IMR-90 (cell line): ENCODE measurements at regions not wholly inside any gene's neighbourhood (a gene's known extent, or its start where the extent isn't known, plus 50 kb on each side); places are given as distances from the start of the nearest gene placed in this dataset.

Experiments
- ATAC-seq: fragments of 200-7000 bp; cut with Tn5 transposase; 2 replicates; pipeline ENCODE4 v1.9.1; 2020; ENCODE audit warnings: low read depth, mild to moderate bottlenecking, moderate library complexity
- BruUV-seq: library from RNA; stranded (reverse); fragments of 400-500 nt; replicated peaks from 2 replicates; lab custom pipeline; 2021; lab: Mats Ljungman, UMichigan
- CTCF ChIA-PET: fragments of 300-600 bp; formaldehyde crosslinking; extraction: SDS; loops from one replicate; lab custom pipeline; 2021; ENCODE audit warnings: antibody characterized with exemption; lab: Yijun Ruan, JAX
- POLR2A ChIA-PET: fragments of 300-600 bp; sonication (Branson Sonifier 250); formaldehyde crosslinking; loops from one replicate; lab custom pipeline; 2022; ENCODE audit warnings: antibody characterized with exemption; ENCODE audit not compliant: unreplicated experiment; lab: Charles Lee
- DNase-seq: peaks from one replicate; pipeline ENCODE4 v3.0.0; 2013
- H2AFZ ChIP-seq: replicated peaks from 2 replicates; pipeline ENCODE3; 2013; ENCODE audit warnings: low read length, mild to moderate bottlenecking; ENCODE audit not compliant: poor library complexity
- H2AK5ac ChIP-seq: 2 replicates; pipeline ENCODE4 v1.6.1; 2013; ENCODE audit warnings: low read depth, low read length, inconsistent platforms
- H2AK9ac ChIP-seq: replicated peaks from 2 replicates; pipeline ENCODE3; 2013; ENCODE audit warnings: mild to moderate bottlenecking, low read depth, low read length, moderate library complexity; ENCODE audit not compliant: poor library complexity
- H2BK120ac ChIP-seq: 2 replicates; pipeline ENCODE4 v1.6.1; 2013; ENCODE audit warnings: low read depth, low read length, inconsistent platforms
- H2BK15ac ChIP-seq: 3 replicates; pipeline ENCODE4 v1.6.1; 2013; ENCODE audit warnings: low read depth, low read length, inconsistent platforms
- H2BK20ac ChIP-seq: 2 replicates; pipeline ENCODE4 v1.6.1; 2013; ENCODE audit warnings: low read depth, mild to moderate bottlenecking, inconsistent platforms, low read length, moderate library complexity
- H2BK5ac ChIP-seq: 2 replicates; pipeline ENCODE4 v1.6.1; 2013; ENCODE audit warnings: mild to moderate bottlenecking, low read depth, low read length, inconsistent platforms; ENCODE audit not compliant: poor library complexity, severe bottlenecking
- H3K14ac ChIP-seq: replicated peaks from 2 replicates; pipeline ENCODE4 v1.6.1; 2013; ENCODE audit warnings: low read depth, low read length, inconsistent platforms
- H3K18ac ChIP-seq: 2 replicates; pipeline ENCODE4 v1.6.1; 2013; ENCODE audit warnings: low read depth, low read length, control low read depth
- H3K23ac ChIP-seq: 2 replicates; pipeline ENCODE4 v1.6.1; 2013; ENCODE audit warnings: low read depth, low read length, inconsistent platforms
- H3K27ac ChIP-seq: 2 replicates; pipeline ENCODE4 v1.5.1; 2013; ENCODE audit warnings: mild to moderate bottlenecking, control low read depth, low read length; ENCODE audit not compliant: insufficient read depth
- H3K27me3 ChIP-seq: 2 replicates; pipeline ENCODE4 v1.6.1; 2013; ENCODE audit warnings: low read length; ENCODE audit not compliant: control insufficient read depth, insufficient read depth
- H3K36me3 ChIP-seq: 2 replicates; pipeline ENCODE4 v1.6.1; 2013; ENCODE audit warnings: low read length, mixed read lengths; ENCODE audit not compliant: control insufficient read depth, insufficient read depth
- H3K4ac ChIP-seq: 2 replicates; pipeline ENCODE4 v1.6.1; 2013; ENCODE audit warnings: low read depth, low read length, inconsistent platforms
- H3K4me1 ChIP-seq: 2 replicates; pipeline ENCODE4 v1.6.1; 2013; ENCODE audit warnings: low read length, mixed read lengths; ENCODE audit not compliant: control insufficient read depth, insufficient read depth
- H3K4me2 ChIP-seq: 2 replicates; pipeline ENCODE4 v1.6.1; 2013; ENCODE audit warnings: low read depth, mild to moderate bottlenecking, control low read depth, low read length, moderate library complexity
- H3K4me3 ChIP-seq: 2 replicates; pipeline ENCODE4 v1.5.1; 2013; ENCODE audit warnings: low read depth, mild to moderate bottlenecking, control low read depth, low read length, moderate library complexity; ENCODE audit not compliant: insufficient read depth
- H3K56ac ChIP-seq: 2 replicates; pipeline ENCODE4 v1.6.1; 2013; ENCODE audit warnings: low read length, inconsistent platforms; ENCODE audit not compliant: insufficient read depth; ENCODE audit errors: extremely low read depth
- H3K79me1 ChIP-seq, 2 experiments: 2 replicates each; pipeline ENCODE4 v1.6.1; 2013; ENCODE audit warnings: low read length in 2 of 2, inconsistent platforms in 1 of 2, low read depth in 1 of 2
- H3K9ac ChIP-seq: 2 replicates; pipeline ENCODE4 v1.6.1; 2013; ENCODE audit warnings: low read depth, low read length, control low read depth
- H3K9me1 ChIP-seq: 2 replicates; pipeline ENCODE4 v1.6.1; 2013; ENCODE audit warnings: low read length, inconsistent platforms; ENCODE audit not compliant: insufficient read depth
- H3K9me3 ChIP-seq: 2 replicates; pipeline ENCODE4 v1.6.1; 2013; ENCODE audit warnings: low read length; ENCODE audit not compliant: control insufficient read depth, insufficient read depth
- H4K20me1 ChIP-seq: 2 replicates; pipeline ENCODE4 v1.6.1; 2013; ENCODE audit warnings: low read length, inconsistent platforms; ENCODE audit not compliant: insufficient read depth
- H4K5ac ChIP-seq: 2 replicates; pipeline ENCODE4 v1.6.1; 2013; ENCODE audit warnings: mild to moderate bottlenecking, low read depth, low read length, control low read depth
- H4K8ac ChIP-seq, 2 experiments: 2 replicates each; pipeline ENCODE4 v1.6.1; 2013; ENCODE audit warnings: low read depth in 2 of 2, low read length in 2 of 2, control low read depth in 1 of 2, inconsistent platforms in 1 of 2
- H4K91ac ChIP-seq: 2 replicates; pipeline ENCODE4 v1.6.1; 2013; ENCODE audit warnings: low read depth, low read length, inconsistent platforms; ENCODE audit not compliant: insufficient read depth
- BHLHE40 ChIP-seq: fragments of 150-350 bp; IDR thresholded peaks from 2 replicates; pipeline ENCODE4 v1.6.1; 2016; ENCODE audit warnings: mild to moderate bottlenecking, low read depth, low read length
- CEBPB ChIP-seq: IDR thresholded peaks from 2 replicates; pipeline ENCODE4 v1.6.1; 2012; ENCODE audit warnings: low read depth, low read length, improper control_type of control experiment
- CHD1 ChIP-seq: IDR thresholded peaks from 2 replicates; pipeline ENCODE4 v1.6.1; 2012; ENCODE audit warnings: low read depth, low read length, improper control_type of control experiment
- ELK1 ChIP-seq: fragments of 150-350 bp; IDR thresholded peaks from 2 replicates; pipeline ENCODE4 v1.6.1; 2016; ENCODE audit warnings: low read depth, mild to moderate bottlenecking, low read length, moderate library complexity, borderline replicate concordance
- FOS ChIP-seq: fragments of 150-350 bp; IDR thresholded peaks from 2 replicates; pipeline ENCODE4 v1.6.1; 2016; ENCODE audit warnings: low read depth, low read length
- MAFK ChIP-seq: IDR thresholded peaks from 2 replicates; pipeline ENCODE4 v1.6.1; 2012; ENCODE audit warnings: low read depth, low read length, improper control_type of control experiment
- MAZ ChIP-seq: IDR thresholded peaks from 2 replicates; pipeline ENCODE4 v1.6.1; 2012; ENCODE audit warnings: low read depth, mild to moderate bottlenecking, low read length, improper control_type of control experiment, moderate library complexity, borderline replicate concordance
- MXI1 ChIP-seq: IDR thresholded peaks from 2 replicates; pipeline ENCODE4 v1.6.1; 2012; ENCODE audit warnings: low read depth, mild to moderate bottlenecking, low read length, moderate library complexity, borderline replicate concordance
- NFE2L2 ChIP-seq: fragments of 150-350 bp; IDR thresholded peaks from 2 replicates; pipeline ENCODE4 v1.6.1; 2016; ENCODE audit warnings: low read depth, mild to moderate bottlenecking, low read length
- POLR2A ChIP-seq: IDR thresholded peaks from 2 replicates; pipeline ENCODE4 v1.6.1; 2012; ENCODE audit warnings: mild to moderate bottlenecking, low read depth, low read length
- RAD21 ChIP-seq: IDR thresholded peaks from 2 replicates; pipeline ENCODE4 v1.6.1; 2012; ENCODE audit warnings: low read length, improper control_type of control experiment
- RCOR1 ChIP-seq: IDR thresholded peaks from 2 replicates; pipeline ENCODE4 v1.6.1; 2012; ENCODE audit warnings: mild to moderate bottlenecking, low read length, improper control_type of control experiment; ENCODE audit not compliant: insufficient replicate concordance
- RFX5 ChIP-seq: IDR thresholded peaks from 2 replicates; pipeline ENCODE4 v1.8.0; 2012; ENCODE audit warnings: low read depth, mild to moderate bottlenecking, low read length, moderate library complexity
- SMC3 ChIP-seq: fragments of 150-350 bp; IDR thresholded peaks from 2 replicates; pipeline ENCODE4 v1.6.1; 2016; ENCODE audit warnings: low read depth, mild to moderate bottlenecking, antibody characterized with exemption, low read length, moderate library complexity
- USF2 ChIP-seq: fragments of 150-350 bp; IDR thresholded peaks from 2 replicates; pipeline ENCODE4 v1.6.1; 2017; ENCODE audit warnings: mild to moderate bottlenecking, antibody characterized with exemption, low read length, low read depth
- WGBS, 2 experiments: methylation state at CpG; one replicate each; pipeline versions ENCODE4 v1.1.5 to v1.1.7; 2013; ENCODE audit warnings: missing lambda C conversion rate in 2 of 2; ENCODE audit not compliant: insufficient read length in 1 of 2; ENCODE audit errors: extremely low coverage in 2 of 2; 5-methylcytosine and 5-hydroxymethylcytosine counted together
- dilution Hi-C: fragments of 300-500 bp; cut with HindIII; formaldehyde crosslinking; loops from one replicate; pipeline ENCODE4 v1.14.3; 2018; ENCODE audit warnings: low sequenced_read_pairs; ENCODE audit not compliant: unreplicated experiment
- in situ Hi-C: fragments of 300-500 bp; cut with MboI; formaldehyde crosslinking; loops from 3 replicates; pipeline ENCODE4 v1.14.3; 2019; ENCODE audit warnings: low sequenced_read_pairs, inconsistent platforms, mixed read lengths
- intact Hi-C: fragments of 100-400 bp; cut with micrococcal nuclease; formaldehyde crosslinking; loops from 2 replicates; pipeline ENCODE4 v1.10.0; 2022
- TF ChIP-seq, protein P1 (sequence below): conservative IDR thresholded peaks from 2 replicates; pipeline ENCODE4 v1.5.1; 2012; ENCODE audit warnings: mild to moderate bottlenecking, low read depth, low read length, improper control_type of control experiment

GRCh38 chr12:53811606-53812005 lies 59.8 kb upstream of the CISTR start:
- H3K23ac ChIP-seq = no peak overlapping the region
- H3K9me1 ChIP-seq = no peaks in the 10 kb centered on the region
- H2BK120ac ChIP-seq = no peak overlapping the region
- no peak overlapping the region for H2AFZ ChIP-seq
- no peak overlapping the region for H3K27ac ChIP-seq
- ChIA-PET CTCF (no interaction called here), POLR2A (interaction anchor here (0.6 kb wide), 1 partner anchor 59 kb away, joined by 3 read pairs; no protein-coding TSS in a partner anchor)
- H4K8ac ChIP-seq = no peak overlapping the region
- no peak overlapping the region for H3K14ac ChIP-seq
- H2AK9ac ChIP-seq = no peak overlapping the region
- no peaks in the 10 kb centered on the region for H3K79me1 ChIP-seq
- no peak overlapping the region for H3K9ac ChIP-seq
- H3K4me2 ChIP-seq = no peak overlapping the region
- H3K4me3 ChIP-seq = no peak overlapping the region
- BruUV-seq = no TSS peak
- intact Hi-C loops (no loop called here), in situ Hi-C loops (no loop called here), dilution Hi-C loops (no loop called here)
- H2BK20ac ChIP-seq = no peak overlapping the region
- H3K4me1 ChIP-seq = no peaks in the 10 kb centered on the region; the same call in 1 of the 2 replicates
- H3K18ac ChIP-seq = no peak overlapping the region
- no peaks in the 10 kb centered on the region for H4K20me1 ChIP-seq
- no peak overlapping the region for H3K56ac ChIP-seq
- H2BK15ac ChIP-seq = no peak overlapping the region
- no peaks in the 10 kb centered on the region for H3K9me3 ChIP-seq
- no peak overlapping the region for H3K4ac ChIP-seq
- no peak overlapping the region for H2AK5ac ChIP-seq
- no peaks in the 10 kb centered on the region for H3K36me3 ChIP-seq
- TF ChIP-seq RAD21 (no peak), POLR2A (no peak), BHLHE40 (no peak), RCOR1 (no peak), CEBPB (no peak), ELK1 (no peak), MAFK (no peak), USF2 (no peak), MAZ (no peak), RFX5 (no peak), CHD1 (no peak), MXI1 (no peak), FOS (no peak), NFE2L2 (no peak), SMC3 (no peak)
- TF ChIP-seq, protein P1, sequence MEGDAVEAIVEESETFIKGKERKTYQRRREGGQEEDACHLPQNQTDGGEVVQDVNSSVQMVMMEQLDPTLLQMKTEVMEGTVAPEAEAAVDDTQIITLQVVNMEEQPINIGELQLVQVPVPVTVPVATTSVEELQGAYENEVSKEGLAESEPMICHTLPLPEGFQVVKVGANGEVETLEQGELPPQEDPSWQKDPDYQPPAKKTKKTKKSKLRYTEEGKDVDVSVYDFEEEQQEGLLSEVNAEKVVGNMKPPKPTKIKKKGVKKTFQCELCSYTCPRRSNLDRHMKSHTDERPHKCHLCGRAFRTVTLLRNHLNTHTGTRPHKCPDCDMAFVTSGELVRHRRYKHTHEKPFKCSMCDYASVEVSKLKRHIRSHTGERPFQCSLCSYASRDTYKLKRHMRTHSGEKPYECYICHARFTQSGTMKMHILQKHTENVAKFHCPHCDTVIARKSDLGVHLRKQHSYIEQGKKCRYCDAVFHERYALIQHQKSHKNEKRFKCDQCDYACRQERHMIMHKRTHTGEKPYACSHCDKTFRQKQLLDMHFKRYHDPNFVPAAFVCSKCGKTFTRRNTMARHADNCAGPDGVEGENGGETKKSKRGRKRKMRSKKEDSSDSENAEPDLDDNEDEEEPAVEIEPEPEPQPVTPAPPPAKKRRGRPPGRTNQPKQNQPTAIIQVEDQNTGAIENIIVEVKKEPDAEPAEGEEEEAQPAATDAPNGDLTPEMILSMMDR = no peak
- H4K91ac ChIP-seq = no peak overlapping the region
- H3K27me3 ChIP-seq = peaks cover 60% of the 10 kb centered on the region
- DNase-seq = no peak
- no peak overlapping the region for H4K5ac ChIP-seq
- WGBS, 2 experiments = 61% methylated on average over 2 of the region's 8 CpGs; no CpG with 5 or more reads in 1 of the 2 experiments
- H2BK5ac ChIP-seq = no peak overlapping the region
- no peak for ATAC-seq
